HFF-Myc (cell line): ENCODE measurements at regions not wholly inside any gene's neighbourhood (a gene's known extent, or its start where the extent isn't known, plus 50 kb on each side); places are given as distances from the start of the nearest gene placed in this dataset.

Experiments
- DNase-seq: peaks from one replicate; pipeline ENCODE4 v3.0.0-alpha.2; 2011; ENCODE audit warnings: low read depth; ENCODE audit errors: extremely low read depth
- H3K4me3 ChIP-seq: replicated peaks from 2 replicates; pipeline ENCODE4 v1.5.1; 2011; ENCODE audit warnings: low read depth, mild to moderate bottlenecking, control low read depth, low read length
- TF ChIP-seq, protein P1 (sequence below): IDR thresholded peaks from 2 replicates; pipeline ENCODE4 v1.5.1; 2012; ENCODE audit warnings: mild to moderate bottlenecking, low read depth, low read length, control low read depth; ENCODE audit errors: missing control alignments

DNA sequence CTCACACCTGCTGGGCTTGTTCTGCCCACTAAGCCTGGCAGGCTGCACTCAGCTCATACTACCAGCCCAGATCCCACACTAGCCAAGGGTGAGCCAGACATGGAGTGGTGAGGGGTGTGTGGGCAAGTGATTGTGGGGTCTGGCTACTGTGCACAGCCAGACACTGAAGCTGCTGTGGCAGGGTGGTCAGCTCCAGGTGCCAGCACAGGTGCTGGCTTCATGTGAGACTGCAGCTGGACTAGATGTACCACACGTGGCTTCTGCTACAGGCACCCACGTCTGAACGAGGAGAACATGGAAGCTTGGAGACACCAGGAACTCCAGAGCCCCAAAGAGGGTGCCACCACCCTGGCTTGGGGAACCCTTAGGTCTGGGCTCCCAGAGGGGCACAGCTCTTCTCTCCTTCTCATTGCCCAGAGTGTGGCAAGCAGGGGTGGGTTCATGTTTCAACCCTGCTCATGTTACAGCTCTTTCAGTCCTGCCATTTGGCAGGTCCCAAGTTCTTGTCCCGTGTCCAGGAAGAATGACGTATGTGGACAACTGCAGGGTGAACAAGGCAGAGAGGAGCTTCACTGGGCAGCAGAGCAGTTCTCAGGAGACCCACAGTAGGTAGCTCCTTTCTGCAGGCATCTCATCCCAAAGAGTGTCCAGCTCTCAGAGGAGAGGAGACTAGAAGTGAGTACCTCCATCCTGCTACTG, 1624.2 kb upstream of the TMEFF2 start:
- no peak overlapping the region for H3K4me3 ChIP-seq
- TF ChIP-seq, protein P1, sequence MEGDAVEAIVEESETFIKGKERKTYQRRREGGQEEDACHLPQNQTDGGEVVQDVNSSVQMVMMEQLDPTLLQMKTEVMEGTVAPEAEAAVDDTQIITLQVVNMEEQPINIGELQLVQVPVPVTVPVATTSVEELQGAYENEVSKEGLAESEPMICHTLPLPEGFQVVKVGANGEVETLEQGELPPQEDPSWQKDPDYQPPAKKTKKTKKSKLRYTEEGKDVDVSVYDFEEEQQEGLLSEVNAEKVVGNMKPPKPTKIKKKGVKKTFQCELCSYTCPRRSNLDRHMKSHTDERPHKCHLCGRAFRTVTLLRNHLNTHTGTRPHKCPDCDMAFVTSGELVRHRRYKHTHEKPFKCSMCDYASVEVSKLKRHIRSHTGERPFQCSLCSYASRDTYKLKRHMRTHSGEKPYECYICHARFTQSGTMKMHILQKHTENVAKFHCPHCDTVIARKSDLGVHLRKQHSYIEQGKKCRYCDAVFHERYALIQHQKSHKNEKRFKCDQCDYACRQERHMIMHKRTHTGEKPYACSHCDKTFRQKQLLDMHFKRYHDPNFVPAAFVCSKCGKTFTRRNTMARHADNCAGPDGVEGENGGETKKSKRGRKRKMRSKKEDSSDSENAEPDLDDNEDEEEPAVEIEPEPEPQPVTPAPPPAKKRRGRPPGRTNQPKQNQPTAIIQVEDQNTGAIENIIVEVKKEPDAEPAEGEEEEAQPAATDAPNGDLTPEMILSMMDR = no peak
- no peak for DNase-seq

DNA sequence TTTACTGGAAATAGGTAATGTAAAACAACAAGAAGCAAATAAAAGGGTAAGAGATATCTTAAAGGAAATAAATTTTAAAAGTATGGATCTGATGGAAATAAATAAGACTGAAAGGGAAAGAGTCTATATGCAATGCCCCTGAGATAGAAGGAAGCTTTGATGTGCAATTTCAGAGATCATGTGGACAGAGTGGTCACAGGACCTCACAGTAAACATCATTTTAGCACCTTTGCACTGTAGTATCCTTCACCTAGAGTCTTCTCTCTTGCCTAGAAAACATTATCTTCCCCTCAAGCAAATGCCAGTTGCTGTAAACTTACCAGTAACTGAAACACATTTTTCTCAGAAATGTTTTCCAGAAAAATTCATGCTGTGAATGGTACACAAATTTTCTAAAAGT, 1621.3 kb upstream of the TMEFF2 start:
- no peak overlapping the region for H3K4me3 ChIP-seq
- no peak for DNase-seq
- TF ChIP-seq, protein P1 = no peak

DNA sequence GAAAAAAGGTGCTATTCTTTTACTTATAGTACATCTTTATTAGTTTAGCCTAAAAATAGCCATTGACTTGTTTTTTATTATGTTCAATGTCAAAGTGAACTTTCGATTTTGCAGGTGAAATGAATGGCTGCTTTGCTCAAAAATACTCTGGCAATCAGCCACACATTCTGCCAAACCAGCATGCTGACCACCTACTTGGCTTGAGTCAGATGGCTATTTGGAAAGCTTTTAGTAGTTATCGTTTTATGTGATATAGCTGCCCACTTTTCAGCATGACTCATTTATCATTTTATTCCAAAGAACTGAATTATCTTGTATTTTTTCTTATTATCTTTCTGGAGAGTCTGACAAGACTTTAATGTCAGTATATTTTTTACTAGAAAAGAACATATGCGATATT, 1615.8 kb upstream of the TMEFF2 start:
- H3K4me3 ChIP-seq = no peak overlapping the region
- TF ChIP-seq, protein P1 = no peak
- no peak for DNase-seq

DNA sequence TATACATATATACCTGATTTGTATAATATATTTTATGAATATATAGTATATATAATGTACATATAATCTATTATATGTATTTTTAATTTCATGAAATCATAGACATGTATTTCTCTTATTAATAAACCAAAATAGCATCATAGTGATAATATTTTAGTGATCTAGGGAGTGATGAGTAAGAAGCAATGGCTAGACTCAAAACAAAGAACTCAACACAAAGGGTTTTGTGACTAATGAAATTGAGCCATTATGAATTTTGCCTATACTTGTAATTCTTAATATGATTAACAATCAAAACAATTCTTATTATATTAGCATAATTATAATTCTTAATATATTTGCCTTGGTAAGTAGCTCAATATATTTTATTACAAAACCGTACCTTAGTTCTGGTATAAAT, 1614.1 kb upstream of the TMEFF2 start:
- TF ChIP-seq, protein P1 = no peak

DNA sequence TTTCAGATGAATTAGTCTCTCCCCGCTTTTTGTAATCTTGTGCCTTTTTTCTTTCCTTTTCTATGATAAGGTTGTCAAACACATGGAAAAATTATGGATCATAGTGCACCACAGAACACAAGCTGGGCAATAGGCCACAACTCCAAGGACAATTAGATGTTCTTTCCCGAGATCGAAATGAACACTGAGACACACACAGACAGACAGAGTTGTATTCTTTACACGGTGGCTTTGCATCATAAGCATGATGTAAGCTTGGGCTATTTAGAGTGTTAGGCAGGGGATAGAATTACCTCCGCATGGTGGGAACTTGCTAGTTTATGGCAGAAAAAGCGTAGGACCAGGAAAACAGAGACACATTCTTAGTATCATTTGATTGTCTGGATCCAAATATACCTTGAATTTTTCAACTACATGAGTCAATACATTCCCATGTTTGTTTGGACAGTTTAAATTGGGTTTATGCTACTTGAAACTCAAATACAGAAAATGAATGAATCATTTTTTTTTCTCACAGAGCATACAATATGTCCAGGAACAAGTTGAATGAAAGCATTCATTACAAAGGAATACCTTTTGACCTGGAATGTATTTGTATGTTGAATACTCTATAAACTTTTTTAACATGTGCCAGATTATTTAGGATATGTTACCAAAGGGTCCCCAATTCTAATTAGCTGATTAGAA, 1611.5 kb upstream of the TMEFF2 start:
- DNase-seq = no peak
- no peak overlapping the region for H3K4me3 ChIP-seq
- TF ChIP-seq, protein P1 = no peak

More for the DNA sequence above, 1614.1 kb upstream of the TMEFF2 start:
- H3K4me3 ChIP-seq = no peak overlapping the region
- no peak for DNase-seq

DNA sequence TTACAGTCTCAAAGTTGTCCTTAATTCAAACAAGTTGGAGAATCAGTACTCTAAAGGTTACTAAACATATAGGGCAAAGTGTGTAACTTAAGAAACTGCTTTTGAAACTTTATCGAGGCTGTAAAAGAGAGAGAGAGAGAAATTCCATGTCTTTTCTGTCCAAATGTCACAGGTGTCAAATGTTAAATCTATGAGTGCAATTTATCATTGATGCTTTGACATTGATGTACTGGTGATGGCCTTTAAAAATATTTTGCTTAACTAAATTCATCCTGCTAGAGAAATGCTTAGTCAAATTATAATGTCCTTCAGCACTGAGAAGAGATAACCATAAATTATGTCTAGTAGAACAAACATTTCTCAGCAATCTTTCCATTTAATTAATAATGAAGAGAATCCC, 1602.1 kb upstream of the TMEFF2 start:
- TF ChIP-seq, protein P1 = no peak
- no peak for DNase-seq

More for the DNA sequence above, 1602.1 kb upstream of the TMEFF2 start:
- H3K4me3 ChIP-seq = no peak overlapping the region
